ENCODE measurements at regions not wholly inside any gene's neighbourhood (a gene's known extent, or its start where the extent isn't known, plus 50 kb on each side); places are given as distances from the start of the nearest gene placed in this dataset.

DNA sequence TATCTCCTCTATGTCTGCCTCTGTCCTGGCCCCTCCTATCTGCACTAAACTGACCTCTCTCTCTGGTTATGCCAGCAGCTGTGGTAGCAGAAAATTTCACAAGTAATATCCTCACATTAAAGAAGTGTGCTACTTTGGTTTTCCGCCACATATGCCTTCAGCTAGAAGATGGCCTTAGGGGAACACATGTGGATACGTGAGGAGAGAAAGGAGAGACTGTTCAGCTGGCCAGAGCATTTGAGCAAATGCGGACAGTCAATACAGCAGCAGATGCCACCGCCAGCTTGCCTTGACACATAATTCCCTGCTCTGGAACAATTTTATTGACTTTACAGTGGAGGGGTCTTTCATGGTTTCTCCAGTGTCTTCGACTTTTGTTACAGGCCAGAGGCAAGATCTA is 434.6 kb downstream of the TAF11L14 start:
- Histone ChIP-seq H2BK12ac (ENCODE audit: insufficient read length, low read depth, low read length) (no peak overlapping the region), H3K4me1 (ENCODE audit: insufficient read depth, low read length) (no peaks in the 10 kb centered on the region), H3K79me1 (ENCODE audit: insufficient read depth, low read depth, low read length, poor library complexity, severe bottlenecking) (no peaks in the 10 kb centered on the region), H3K27me3 (ENCODE audit: insufficient read depth, low read length) (no peaks in the 10 kb centered on the region), H4K91ac (ENCODE audit: insufficient read length, low read depth, low read length) (no peak overlapping the region), H2BK5ac (ENCODE audit: insufficient read length, low read length) (no peak overlapping the region), H2BK20ac (ENCODE audit: low read depth, low read length, poor library complexity, severe bottlenecking) (no peak overlapping the region), H2BK120ac (ENCODE audit: low read depth, low read length, poor library complexity, severe bottlenecking) (no peak overlapping the region), H3T11ph (ENCODE audit: low read length) (no peak overlapping the region), H3K4ac (ENCODE audit: low read depth, low read length) (no peak overlapping the region), H2AK5ac (ENCODE audit: insufficient read length, low read length) (no peak overlapping the region), H3K56ac (ENCODE audit: insufficient read length, low read depth, low read length) (no peak overlapping the region), H3K4me2 (ENCODE audit: insufficient read depth, insufficient read length, low read length) (no peak overlapping the region), H3K9me3 (ENCODE audit: control insufficient read depth, low read depth, low read length) (no peaks in the 10 kb centered on the region), H3K27ac (ENCODE audit: insufficient read length, low read depth, low read length) (no peak overlapping the region), H4K8ac (replicated peaks; ENCODE audit: insufficient read length, low read depth, low read length) (no peak overlapping the region), H3K18ac (ENCODE audit: insufficient read length, low read depth, low read length) (no peak overlapping the region), H3K79me2 (ENCODE audit: insufficient read depth, low read length) (no peaks in the 10 kb centered on the region), H3K14ac (ENCODE audit: insufficient read depth, low read length) (no peak overlapping the region), H3K23me2 (ENCODE audit: insufficient read length, low read depth, low read length, poor library complexity, severe bottlenecking) (no peaks in the 10 kb centered on the region), H4K20me1 (ENCODE audit: control insufficient read depth, insufficient read depth, insufficient read length) (no peaks in the 10 kb centered on the region), H2AFZ (ENCODE audit: low read length) (no peak overlapping the region), H3K9ac (ENCODE audit: extremely low read depth, insufficient read length, low read length) (no peak overlapping the region), H2BK15ac (ENCODE audit: low read depth, low read length) (no peak overlapping the region), H4K5ac (ENCODE audit: insufficient read length, low read depth, low read length) (no peak overlapping the region), H3K23ac (ENCODE audit: insufficient read length, low read depth, low read length) (no peak overlapping the region)
- no CpG with 5 or more reads among the region's 5 CpGs for WGBS (ENCODE audit: extremely low coverage, insufficient read length, low lambda C conversion rate)
- Mint-ChIP-seq H3K9me3 (no peaks in the 10 kb centered on the region), H3K4me3 (no peak overlapping the region), H3K36me3 (ENCODE audit: insufficient read depth in 1 of 3, low read depth in 3 of 3) (no peaks in the 10 kb centered on the region), H3K27ac (peak overlapping the region in 1 of 3 experiments; percentile 17; a peak in 1 of 7 replicates), H3K4me1 (no peaks in the 10 kb centered on the region), H3K27me3 (ENCODE audit: low read depth) (no peaks in the 10 kb centered on the region)
- TF ChIP-seq, protein P1, sequence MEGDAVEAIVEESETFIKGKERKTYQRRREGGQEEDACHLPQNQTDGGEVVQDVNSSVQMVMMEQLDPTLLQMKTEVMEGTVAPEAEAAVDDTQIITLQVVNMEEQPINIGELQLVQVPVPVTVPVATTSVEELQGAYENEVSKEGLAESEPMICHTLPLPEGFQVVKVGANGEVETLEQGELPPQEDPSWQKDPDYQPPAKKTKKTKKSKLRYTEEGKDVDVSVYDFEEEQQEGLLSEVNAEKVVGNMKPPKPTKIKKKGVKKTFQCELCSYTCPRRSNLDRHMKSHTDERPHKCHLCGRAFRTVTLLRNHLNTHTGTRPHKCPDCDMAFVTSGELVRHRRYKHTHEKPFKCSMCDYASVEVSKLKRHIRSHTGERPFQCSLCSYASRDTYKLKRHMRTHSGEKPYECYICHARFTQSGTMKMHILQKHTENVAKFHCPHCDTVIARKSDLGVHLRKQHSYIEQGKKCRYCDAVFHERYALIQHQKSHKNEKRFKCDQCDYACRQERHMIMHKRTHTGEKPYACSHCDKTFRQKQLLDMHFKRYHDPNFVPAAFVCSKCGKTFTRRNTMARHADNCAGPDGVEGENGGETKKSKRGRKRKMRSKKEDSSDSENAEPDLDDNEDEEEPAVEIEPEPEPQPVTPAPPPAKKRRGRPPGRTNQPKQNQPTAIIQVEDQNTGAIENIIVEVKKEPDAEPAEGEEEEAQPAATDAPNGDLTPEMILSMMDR (conservative IDR thresholded peaks at IDR 0.05): no peak
- no peak for DNase-seq

Measured in H9 (cell line).